HEK293 (cell line): ENCODE measurements at regions not wholly inside any gene's neighbourhood (a gene's known extent, or its start where the extent isn't known, plus 50 kb on each side); places are given as distances from the start of the nearest gene placed in this dataset.
A peak's percentile ranks its signal among the peaks of the same experiment; 100 is the strongest.

ENCODE experiments used
- KLF1 ChIP-seq: fragments of 450-650 bp; formaldehyde crosslinking; IDR thresholded peaks from 2 replicates; pipeline ENCODE4 v1.5.1; 2016; ENCODE audit warnings: missing biosample characterization, missing genetic modification characterization
- OSR2 ChIP-seq: fragments of 450-650 bp; formaldehyde crosslinking; IDR thresholded peaks from 2 replicates; pipeline ENCODE4 v1.5.1; 2016; ENCODE audit warnings: missing biosample characterization, missing genetic modification characterization
- SALL2 ChIP-seq: fragments of 450-650 bp; formaldehyde crosslinking; IDR thresholded peaks from 2 replicates; pipeline ENCODE4 v1.5.0; 2017; ENCODE audit warnings: missing biosample characterization, mild to moderate bottlenecking, missing genetic modification characterization, borderline replicate concordance
- ZBTB21 ChIP-seq: fragments of 450-650 bp; formaldehyde crosslinking; IDR thresholded peaks from 2 replicates; pipeline ENCODE4 v1.5.1; 2017; ENCODE audit warnings: missing biosample characterization, missing genetic modification characterization
- ZFHX2 ChIP-seq: fragments of 450-650 bp; formaldehyde crosslinking; conservative IDR thresholded peaks from 2 replicates; pipeline ENCODE4 v1.5.1; 2016; ENCODE audit warnings: missing biosample characterization, missing genetic modification characterization
- ZNF132 ChIP-seq: fragments of 450-650 bp; formaldehyde crosslinking; IDR thresholded peaks from 2 replicates; pipeline ENCODE4 v1.5.1; 2017; ENCODE audit warnings: missing biosample characterization, missing genetic modification characterization, borderline replicate concordance
- ZNF157 ChIP-seq: fragments of 450-650 bp; formaldehyde crosslinking; IDR thresholded peaks from 2 replicates; pipeline ENCODE4 v1.5.1; 2016; ENCODE audit warnings: missing biosample characterization, missing genetic modification characterization
- ZNF239 ChIP-seq: fragments of 450-650 bp; formaldehyde crosslinking; IDR thresholded peaks from 2 replicates; pipeline ENCODE4 v1.5.1; 2016; ENCODE audit warnings: missing biosample characterization, missing genetic modification characterization
- ZNF24 ChIP-seq: fragments of 450-650 bp; formaldehyde crosslinking; IDR thresholded peaks from 2 replicates; pipeline ENCODE4 v1.5.1; 2016; ENCODE audit warnings: missing biosample characterization, missing genetic modification characterization
- ZNF302 ChIP-seq: fragments of 450-650 bp; formaldehyde crosslinking; IDR thresholded peaks from 2 replicates; pipeline ENCODE4 v1.5.1; 2016; ENCODE audit warnings: missing biosample characterization, missing genetic modification characterization, low read depth
- ZNF324 ChIP-seq: fragments of 450-650 bp; formaldehyde crosslinking; IDR thresholded peaks from 2 replicates; pipeline ENCODE4 v1.5.1; 2016; ENCODE audit warnings: missing biosample characterization, missing genetic modification characterization
- ZNF341 ChIP-seq: fragments of 450-650 bp; formaldehyde crosslinking; IDR thresholded peaks from 2 replicates; pipeline ENCODE4; 2016; ENCODE audit warnings: low read depth, missing biosample characterization, missing genetic modification characterization
- ZNF350 ChIP-seq: fragments of 450-650 bp; formaldehyde crosslinking; IDR thresholded peaks from 2 replicates; pipeline ENCODE4 v1.5.0; 2017; ENCODE audit warnings: missing biosample characterization, mild to moderate bottlenecking, missing genetic modification characterization
- ZNF514 ChIP-seq: fragments of 450-650 bp; formaldehyde crosslinking; IDR thresholded peaks from 2 replicates; pipeline ENCODE4 v1.5.1; 2016; ENCODE audit warnings: missing biosample characterization, missing genetic modification characterization
- ZNF596 ChIP-seq: fragments of 450-650 bp; IDR thresholded peaks from 2 replicates; pipeline ENCODE4 v1.5.0; 2018; ENCODE audit warnings: missing biosample characterization, mild to moderate bottlenecking, missing genetic modification characterization, moderate library complexity
- ZNF747 ChIP-seq: fragments of 450-650 bp; formaldehyde crosslinking; IDR thresholded peaks from 2 replicates; pipeline ENCODE4 v1.5.1; 2016; ENCODE audit warnings: missing biosample characterization, missing genetic modification characterization
- ZNF830 ChIP-seq: fragments of 450-650 bp; IDR thresholded peaks from 2 replicates; pipeline ENCODE4 v1.5.0; 2018; ENCODE audit warnings: missing biosample characterization, missing genetic modification characterization, low read depth, mild to moderate bottlenecking, moderate library complexity
- ZSCAN30 ChIP-seq: fragments of 450-650 bp; IDR thresholded peaks from 2 replicates; pipeline ENCODE4 v1.5.1; 2018; ENCODE audit warnings: missing biosample characterization, mild to moderate bottlenecking, missing genetic modification characterization, moderate library complexity
- ZXDB ChIP-seq: fragments of 450-650 bp; formaldehyde crosslinking; IDR thresholded peaks from 2 replicates; pipeline ENCODE4 v1.5.1; 2016; ENCODE audit warnings: missing biosample characterization, missing genetic modification characterization
- TF ChIP-seq, protein P1 (sequence below): fragments of 450-650 bp; formaldehyde crosslinking; IDR thresholded peaks from 2 replicates; pipeline ENCODE4 v1.5.1; 2017; ENCODE audit warnings: missing biosample characterization, missing genetic modification characterization
- TF ChIP-seq, protein P2 (sequence below): fragments of 450-650 bp; formaldehyde crosslinking; IDR thresholded peaks from 2 replicates; pipeline ENCODE4 v1.5.1; 2016; ENCODE audit warnings: missing biosample characterization, missing genetic modification characterization, borderline replicate concordance
- TF ChIP-seq, protein P3 (sequence below): fragments of 450-650 bp; formaldehyde crosslinking; IDR thresholded peaks from 2 replicates; pipeline ENCODE4 v1.5.1; 2016; ENCODE audit warnings: missing biosample characterization, missing genetic modification characterization
- TF ChIP-seq, protein P4 (sequence below): fragments of 450-650 bp; formaldehyde crosslinking; IDR thresholded peaks from 2 replicates; pipeline ENCODE4 v1.5.1; 2017; ENCODE audit warnings: missing biosample characterization, missing genetic modification characterization
- TF ChIP-seq, protein P5 (sequence below): fragments of 450-650 bp; formaldehyde crosslinking; IDR thresholded peaks from 2 replicates; pipeline ENCODE4 v1.5.1; 2017; ENCODE audit warnings: missing biosample characterization, missing genetic modification characterization
- TF ChIP-seq, protein P6 (sequence below): fragments of 450-650 bp; IDR thresholded peaks from 2 replicates; pipeline ENCODE4 v1.5.1; 2018; ENCODE audit warnings: missing biosample characterization, missing genetic modification characterization
- TF ChIP-seq, protein P7 (sequence below): fragments of 450-650 bp; formaldehyde crosslinking; IDR thresholded peaks from 2 replicates; pipeline ENCODE4 v1.5.1; 2016; ENCODE audit warnings: missing biosample characterization, missing genetic modification characterization

DNA sequence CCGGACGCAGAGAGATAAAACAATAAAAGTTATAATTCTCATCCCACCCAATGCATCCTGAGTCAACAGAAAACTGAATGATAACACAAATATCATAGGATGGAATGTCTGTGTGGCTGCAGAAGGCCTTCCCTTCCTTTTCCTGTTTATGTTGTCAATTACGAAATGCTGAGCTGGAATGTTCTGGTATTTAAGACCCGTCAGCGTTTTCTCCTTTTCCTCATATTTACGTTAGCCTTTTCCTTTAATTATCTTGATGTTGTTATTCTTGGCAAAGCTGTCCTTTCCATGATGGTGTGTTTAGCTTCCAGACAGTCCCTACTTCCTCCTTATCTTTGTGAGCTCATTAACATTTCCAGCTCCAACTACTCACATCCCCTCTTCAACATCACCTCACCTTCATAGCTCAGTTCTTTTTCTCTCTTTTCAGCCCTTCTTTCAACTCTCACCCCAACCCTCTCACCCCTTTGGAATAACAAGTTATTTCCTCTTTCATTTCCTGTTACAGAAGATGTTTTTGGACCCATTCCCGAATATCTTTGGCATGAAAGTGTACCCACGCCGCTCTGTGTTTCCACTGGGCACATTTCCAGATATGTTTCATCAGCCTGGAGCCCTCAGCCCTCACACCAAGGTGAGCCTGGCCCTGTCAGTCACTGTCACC lies 221.6 kb downstream of the NR2F1-AS1 start (continued):
- TF ChIP-seq, protein P1, sequence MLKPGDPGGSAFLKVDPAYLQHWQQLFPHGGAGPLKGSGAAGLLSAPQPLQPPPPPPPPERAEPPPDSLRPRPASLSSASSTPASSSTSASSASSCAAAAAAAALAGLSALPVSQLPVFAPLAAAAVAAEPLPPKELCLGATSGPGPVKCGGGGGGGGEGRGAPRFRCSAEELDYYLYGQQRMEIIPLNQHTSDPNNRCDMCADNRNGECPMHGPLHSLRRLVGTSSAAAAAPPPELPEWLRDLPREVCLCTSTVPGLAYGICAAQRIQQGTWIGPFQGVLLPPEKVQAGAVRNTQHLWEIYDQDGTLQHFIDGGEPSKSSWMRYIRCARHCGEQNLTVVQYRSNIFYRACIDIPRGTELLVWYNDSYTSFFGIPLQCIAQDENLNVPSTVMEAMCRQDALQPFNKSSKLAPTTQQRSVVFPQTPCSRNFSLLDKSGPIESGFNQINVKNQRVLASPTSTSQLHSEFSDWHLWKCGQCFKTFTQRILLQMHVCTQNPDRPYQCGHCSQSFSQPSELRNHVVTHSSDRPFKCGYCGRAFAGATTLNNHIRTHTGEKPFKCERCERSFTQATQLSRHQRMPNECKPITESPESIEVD (tag by site-specific recombination): peak; percentile 88
- TF ChIP-seq, protein P2, sequence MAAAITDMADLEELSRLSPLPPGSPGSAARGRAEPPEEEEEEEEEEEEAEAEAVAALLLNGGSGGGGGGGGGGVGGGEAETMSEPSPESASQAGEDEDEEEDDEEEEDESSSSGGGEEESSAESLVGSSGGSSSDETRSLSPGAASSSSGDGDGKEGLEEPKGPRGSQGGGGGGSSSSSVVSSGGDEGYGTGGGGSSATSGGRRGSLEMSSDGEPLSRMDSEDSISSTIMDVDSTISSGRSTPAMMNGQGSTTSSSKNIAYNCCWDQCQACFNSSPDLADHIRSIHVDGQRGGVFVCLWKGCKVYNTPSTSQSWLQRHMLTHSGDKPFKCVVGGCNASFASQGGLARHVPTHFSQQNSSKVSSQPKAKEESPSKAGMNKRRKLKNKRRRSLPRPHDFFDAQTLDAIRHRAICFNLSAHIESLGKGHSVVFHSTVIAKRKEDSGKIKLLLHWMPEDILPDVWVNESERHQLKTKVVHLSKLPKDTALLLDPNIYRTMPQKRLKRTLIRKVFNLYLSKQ: no peak
- TF ChIP-seq ZNF341 (tag by site-specific recombination) (0 out of 2 replicates have a peak, but pooled peaks have one; percentile 11), ZNF830 (tag by site-specific recombination) (no peak), ZXDB (tag by site-specific recombination) (peak; percentile 76), ZNF514 (no peak), ZNF239 (tag by site-specific recombination) (0 out of 2 replicates have a peak, but pooled peaks have one; percentile 16), ZNF324 (no peak), ZNF350 (no peak), SALL2 (tag by site-specific recombination) (no peak), ZNF157 (tag by site-specific recombination) (no peak), ZNF132 (tag by site-specific recombination) (no peak), ZNF24 (tag by site-specific recombination) (no peak), ZBTB21 (tag by site-specific recombination) (peak; percentile 23; the same call in 1 of the 2 replicates), OSR2 (tag by site-specific recombination) (peak; percentile 80), ZNF596 (tag by site-specific recombination) (no peak), KLF1 (tag by site-specific recombination) (no peak), ZNF747 (tag by site-specific recombination) (no peak), ZSCAN30 (no peak), ZFHX2 (tag by site-specific recombination) (peak; percentile 34), ZNF302 (tag by site-specific recombination) (0 out of 2 replicates have a peak, but pooled peaks have one; percentile 16)
- TF ChIP-seq, protein P3, sequence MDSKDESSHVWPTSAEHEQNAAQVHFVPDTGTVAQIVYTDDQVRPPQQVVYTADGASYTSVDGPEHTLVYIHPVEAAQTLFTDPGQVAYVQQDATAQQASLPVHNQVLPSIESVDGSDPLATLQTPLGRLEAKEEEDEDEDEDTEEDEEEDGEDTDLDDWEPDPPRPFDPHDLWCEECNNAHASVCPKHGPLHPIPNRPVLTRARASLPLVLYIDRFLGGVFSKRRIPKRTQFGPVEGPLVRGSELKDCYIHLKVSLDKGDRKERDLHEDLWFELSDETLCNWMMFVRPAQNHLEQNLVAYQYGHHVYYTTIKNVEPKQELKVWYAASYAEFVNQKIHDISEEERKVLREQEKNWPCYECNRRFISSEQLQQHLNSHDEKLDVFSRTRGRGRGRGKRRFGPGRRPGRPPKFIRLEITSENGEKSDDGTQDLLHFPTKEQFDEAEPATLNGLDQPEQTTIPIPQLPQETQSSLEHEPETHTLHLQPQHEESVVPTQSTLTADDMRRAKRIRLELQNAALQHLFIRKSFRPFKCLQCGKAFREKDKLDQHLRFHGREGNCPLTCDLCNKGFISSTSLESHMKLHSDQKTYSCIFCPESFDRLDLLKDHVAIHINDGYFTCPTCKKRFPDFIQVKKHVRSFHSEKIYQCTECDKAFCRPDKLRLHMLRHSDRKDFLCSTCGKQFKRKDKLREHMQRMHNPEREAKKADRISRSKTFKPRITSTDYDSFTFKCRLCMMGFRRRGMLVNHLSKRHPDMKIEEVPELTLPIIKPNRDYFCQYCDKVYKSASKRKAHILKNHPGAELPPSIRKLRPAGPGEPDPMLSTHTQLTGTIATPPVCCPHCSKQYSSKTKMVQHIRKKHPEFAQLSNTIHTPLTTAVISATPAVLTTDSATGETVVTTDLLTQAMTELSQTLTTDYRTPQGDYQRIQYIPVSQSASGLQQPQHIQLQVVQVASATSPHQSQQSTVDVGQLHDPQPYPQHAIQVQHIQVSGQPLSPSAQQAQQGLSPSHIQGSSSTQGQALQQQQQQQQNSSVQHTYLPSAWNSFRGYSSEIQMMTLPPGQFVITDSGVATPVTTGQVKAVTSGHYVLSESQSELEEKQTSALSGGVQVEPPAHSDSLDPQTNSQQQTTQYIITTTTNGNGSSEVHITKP (tag by site-specific recombination): peak; percentile 75
- TF ChIP-seq, protein P4, sequence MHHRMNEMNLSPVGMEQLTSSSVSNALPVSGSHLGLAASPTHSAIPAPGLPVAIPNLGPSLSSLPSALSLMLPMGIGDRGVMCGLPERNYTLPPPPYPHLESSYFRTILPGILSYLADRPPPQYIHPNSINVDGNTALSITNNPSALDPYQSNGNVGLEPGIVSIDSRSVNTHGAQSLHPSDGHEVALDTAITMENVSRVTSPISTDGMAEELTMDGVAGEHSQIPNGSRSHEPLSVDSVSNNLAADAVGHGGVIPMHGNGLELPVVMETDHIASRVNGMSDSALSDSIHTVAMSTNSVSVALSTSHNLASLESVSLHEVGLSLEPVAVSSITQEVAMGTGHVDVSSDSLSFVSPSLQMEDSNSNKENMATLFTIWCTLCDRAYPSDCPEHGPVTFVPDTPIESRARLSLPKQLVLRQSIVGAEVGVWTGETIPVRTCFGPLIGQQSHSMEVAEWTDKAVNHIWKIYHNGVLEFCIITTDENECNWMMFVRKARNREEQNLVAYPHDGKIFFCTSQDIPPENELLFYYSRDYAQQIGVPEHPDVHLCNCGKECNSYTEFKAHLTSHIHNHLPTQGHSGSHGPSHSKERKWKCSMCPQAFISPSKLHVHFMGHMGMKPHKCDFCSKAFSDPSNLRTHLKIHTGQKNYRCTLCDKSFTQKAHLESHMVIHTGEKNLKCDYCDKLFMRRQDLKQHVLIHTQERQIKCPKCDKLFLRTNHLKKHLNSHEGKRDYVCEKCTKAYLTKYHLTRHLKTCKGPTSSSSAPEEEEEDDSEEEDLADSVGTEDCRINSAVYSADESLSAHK (tag by site-specific recombination): no peak; the same call in 1 of the 2 replicates
- TF ChIP-seq, protein P5, sequence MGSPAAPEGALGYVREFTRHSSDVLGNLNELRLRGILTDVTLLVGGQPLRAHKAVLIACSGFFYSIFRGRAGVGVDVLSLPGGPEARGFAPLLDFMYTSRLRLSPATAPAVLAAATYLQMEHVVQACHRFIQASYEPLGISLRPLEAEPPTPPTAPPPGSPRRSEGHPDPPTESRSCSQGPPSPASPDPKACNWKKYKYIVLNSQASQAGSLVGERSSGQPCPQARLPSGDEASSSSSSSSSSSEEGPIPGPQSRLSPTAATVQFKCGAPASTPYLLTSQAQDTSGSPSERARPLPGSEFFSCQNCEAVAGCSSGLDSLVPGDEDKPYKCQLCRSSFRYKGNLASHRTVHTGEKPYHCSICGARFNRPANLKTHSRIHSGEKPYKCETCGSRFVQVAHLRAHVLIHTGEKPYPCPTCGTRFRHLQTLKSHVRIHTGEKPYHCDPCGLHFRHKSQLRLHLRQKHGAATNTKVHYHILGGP (tag by site-specific recombination): peak; percentile 67
- TF ChIP-seq, protein P6, sequence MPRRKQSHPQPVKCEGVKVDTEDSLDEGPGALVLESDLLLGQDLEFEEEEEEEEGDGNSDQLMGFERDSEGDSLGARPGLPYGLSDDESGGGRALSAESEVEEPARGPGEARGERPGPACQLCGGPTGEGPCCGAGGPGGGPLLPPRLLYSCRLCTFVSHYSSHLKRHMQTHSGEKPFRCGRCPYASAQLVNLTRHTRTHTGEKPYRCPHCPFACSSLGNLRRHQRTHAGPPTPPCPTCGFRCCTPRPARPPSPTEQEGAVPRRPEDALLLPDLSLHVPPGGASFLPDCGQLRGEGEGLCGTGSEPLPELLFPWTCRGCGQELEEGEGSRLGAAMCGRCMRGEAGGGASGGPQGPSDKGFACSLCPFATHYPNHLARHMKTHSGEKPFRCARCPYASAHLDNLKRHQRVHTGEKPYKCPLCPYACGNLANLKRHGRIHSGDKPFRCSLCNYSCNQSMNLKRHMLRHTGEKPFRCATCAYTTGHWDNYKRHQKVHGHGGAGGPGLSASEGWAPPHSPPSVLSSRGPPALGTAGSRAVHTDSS: peak; percentile 29; the same call in 1 of the 2 replicates
- TF ChIP-seq, protein P7, sequence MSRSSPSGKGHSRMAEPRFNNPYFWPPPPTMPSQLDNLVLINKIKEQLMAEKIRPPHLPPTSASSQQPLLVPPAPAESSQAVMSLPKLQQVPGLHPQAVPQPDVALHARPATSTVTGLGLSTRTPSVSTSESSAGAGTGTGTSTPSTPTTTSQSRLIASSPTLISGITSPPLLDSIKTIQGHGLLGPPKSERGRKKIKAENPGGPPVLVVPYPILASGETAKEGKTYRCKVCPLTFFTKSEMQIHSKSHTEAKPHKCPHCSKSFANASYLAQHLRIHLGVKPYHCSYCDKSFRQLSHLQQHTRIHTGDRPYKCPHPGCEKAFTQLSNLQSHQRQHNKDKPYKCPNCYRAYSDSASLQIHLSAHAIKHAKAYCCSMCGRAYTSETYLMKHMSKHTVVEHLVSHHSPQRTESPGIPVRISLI: no peak
